Ovary (tissue), 3 donors: ENCODE measurements at regions not wholly inside any gene's neighbourhood (a gene's known extent, or its start where the extent isn't known, plus 50 kb on each side); places are given as distances from the start of the nearest gene placed in this dataset.

ENCODE experiments used
- POLR2A ChIP-seq: fragments of 450-650 bp; IDR thresholded peaks from one replicate; pipeline ENCODE4 v1.6.1; 2017; ENCODE audit warnings: antibody characterized with exemption, mild to moderate bottlenecking, moderate library complexity
- TF ChIP-seq, protein P1 (sequence below), 3 donors: fragments of 450-650 bp in 2 of 3; fragments of 200-600 bp in 1 of 3; IDR thresholded peaks; one replicate each; pipeline versions ENCODE4 v1.5.1 to v1.8.0; 2016 to 2022; ENCODE audit warnings: antibody characterized with exemption in 3 of 3, mild to moderate bottlenecking in 1 of 3
- donor health status: DM: no; HTN: no; CAD: no.

DNA sequence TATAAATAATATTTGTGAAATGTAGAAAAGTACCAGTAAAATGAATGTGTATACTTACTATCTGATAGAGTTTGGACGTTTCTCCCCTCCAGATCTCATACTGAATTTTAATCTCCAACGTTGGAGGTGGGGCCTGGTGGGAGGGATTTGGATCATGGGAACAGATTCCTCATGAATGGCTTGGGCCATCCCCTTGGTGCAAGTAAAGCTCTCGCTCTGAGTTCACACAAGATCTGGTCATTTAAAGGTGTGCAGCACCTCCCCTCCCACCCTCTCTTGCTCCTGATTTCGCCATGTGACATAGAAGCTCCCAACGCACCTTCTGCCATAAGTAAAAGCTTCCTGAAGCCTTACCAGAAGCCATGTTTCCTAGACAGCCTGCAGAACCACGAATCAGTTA is 219.0 kb downstream of the HACE1 start:
- TF ChIP-seq, protein P1, sequence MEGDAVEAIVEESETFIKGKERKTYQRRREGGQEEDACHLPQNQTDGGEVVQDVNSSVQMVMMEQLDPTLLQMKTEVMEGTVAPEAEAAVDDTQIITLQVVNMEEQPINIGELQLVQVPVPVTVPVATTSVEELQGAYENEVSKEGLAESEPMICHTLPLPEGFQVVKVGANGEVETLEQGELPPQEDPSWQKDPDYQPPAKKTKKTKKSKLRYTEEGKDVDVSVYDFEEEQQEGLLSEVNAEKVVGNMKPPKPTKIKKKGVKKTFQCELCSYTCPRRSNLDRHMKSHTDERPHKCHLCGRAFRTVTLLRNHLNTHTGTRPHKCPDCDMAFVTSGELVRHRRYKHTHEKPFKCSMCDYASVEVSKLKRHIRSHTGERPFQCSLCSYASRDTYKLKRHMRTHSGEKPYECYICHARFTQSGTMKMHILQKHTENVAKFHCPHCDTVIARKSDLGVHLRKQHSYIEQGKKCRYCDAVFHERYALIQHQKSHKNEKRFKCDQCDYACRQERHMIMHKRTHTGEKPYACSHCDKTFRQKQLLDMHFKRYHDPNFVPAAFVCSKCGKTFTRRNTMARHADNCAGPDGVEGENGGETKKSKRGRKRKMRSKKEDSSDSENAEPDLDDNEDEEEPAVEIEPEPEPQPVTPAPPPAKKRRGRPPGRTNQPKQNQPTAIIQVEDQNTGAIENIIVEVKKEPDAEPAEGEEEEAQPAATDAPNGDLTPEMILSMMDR (IDR thresholded peaks at IDR 0.05): no peak
- TF ChIP-seq POLR2A: no peak
